HEK293 (cell line): ENCODE measurements at regions not wholly inside any gene's neighbourhood (a gene's known extent, or its start where the extent isn't known, plus 50 kb on each side); places are given as distances from the start of the nearest gene placed in this dataset.

Source experiments
- BCL11A ChIP-seq: fragments of 450-650 bp; formaldehyde crosslinking; IDR thresholded peaks from 2 replicates; pipeline ENCODE4 v1.5.1; 2016; ENCODE audit warnings: low read depth, missing biosample characterization, missing genetic modification characterization
- MYNN ChIP-seq: fragments of 450-650 bp; formaldehyde crosslinking; IDR thresholded peaks from 2 replicates; pipeline ENCODE4 v1.5.1; 2016; ENCODE audit warnings: missing biosample characterization, missing genetic modification characterization, borderline replicate concordance
- PATZ1 ChIP-seq: fragments of 450-650 bp; formaldehyde crosslinking; IDR thresholded peaks from 2 replicates; pipeline ENCODE4 v1.5.1; 2016; ENCODE audit warnings: missing biosample characterization, missing genetic modification characterization
- PRDM2 ChIP-seq: fragments of 450-650 bp; formaldehyde crosslinking; IDR thresholded peaks from 2 replicates; pipeline ENCODE4 v1.5.1; 2016; ENCODE audit warnings: missing biosample characterization, missing genetic modification characterization, borderline replicate concordance
- SCRT2 ChIP-seq: fragments of 450-650 bp; formaldehyde crosslinking; IDR thresholded peaks from 2 replicates; pipeline ENCODE4 v1.5.1; 2016; ENCODE audit warnings: missing biosample characterization, missing genetic modification characterization
- TRIM28 ChIP-seq: IDR thresholded peaks from 2 replicates; pipeline ENCODE4 v1.6.1; 2011; ENCODE audit warnings: low read length, control low read depth, borderline replicate concordance
- YY2 ChIP-seq: fragments of 450-650 bp; formaldehyde crosslinking; IDR thresholded peaks from 2 replicates; pipeline ENCODE4 v1.5.1; 2016; ENCODE audit warnings: missing biosample characterization, missing genetic modification characterization
- ZBTB1 ChIP-seq: fragments of 450-650 bp; formaldehyde crosslinking; IDR thresholded peaks from 2 replicates; pipeline ENCODE4 v1.5.1; 2016; ENCODE audit warnings: missing biosample characterization, missing genetic modification characterization
- ZBTB17 ChIP-seq: fragments of 450-650 bp; formaldehyde crosslinking; IDR thresholded peaks from 2 replicates; pipeline ENCODE4 v1.5.1; 2016; ENCODE audit warnings: missing biosample characterization, missing genetic modification characterization
- ZBTB44 ChIP-seq: fragments of 450-650 bp; IDR thresholded peaks from 2 replicates; pipeline ENCODE4 v1.5.1; 2018; ENCODE audit warnings: missing biosample characterization, mild to moderate bottlenecking, missing genetic modification characterization
- ZFHX2 ChIP-seq: fragments of 450-650 bp; formaldehyde crosslinking; conservative IDR thresholded peaks from 2 replicates; pipeline ENCODE4 v1.5.1; 2016; ENCODE audit warnings: missing biosample characterization, missing genetic modification characterization
- ZFP41 ChIP-seq: fragments of 450-650 bp; formaldehyde crosslinking; IDR thresholded peaks from 2 replicates; pipeline ENCODE4 v1.5.1; 2016; ENCODE audit warnings: missing biosample characterization, missing genetic modification characterization, borderline replicate concordance
- ZNF132 ChIP-seq: fragments of 450-650 bp; formaldehyde crosslinking; IDR thresholded peaks from 2 replicates; pipeline ENCODE4 v1.5.1; 2017; ENCODE audit warnings: missing biosample characterization, missing genetic modification characterization, borderline replicate concordance
- ZNF184 ChIP-seq: fragments of 450-650 bp; IDR thresholded peaks from 2 replicates; pipeline ENCODE4 v1.5.1; 2018; ENCODE audit warnings: missing biosample characterization, mild to moderate bottlenecking, missing genetic modification characterization
- ZNF221 ChIP-seq: fragments of 450-650 bp; formaldehyde crosslinking; IDR thresholded peaks from 2 replicates; pipeline ENCODE4 v1.5.1; 2017; ENCODE audit warnings: missing biosample characterization, missing genetic modification characterization, borderline replicate concordance
- ZNF223 ChIP-seq: fragments of 450-650 bp; formaldehyde crosslinking; IDR thresholded peaks from 2 replicates; pipeline ENCODE4 v1.5.1; 2016; ENCODE audit warnings: missing biosample characterization, missing genetic modification characterization
- ZNF23 ChIP-seq: fragments of 450-650 bp; formaldehyde crosslinking; IDR thresholded peaks from 2 replicates; pipeline ENCODE4 v1.5.1; 2016; ENCODE audit warnings: missing biosample characterization, missing genetic modification characterization, borderline replicate concordance
- ZNF239 ChIP-seq: fragments of 450-650 bp; formaldehyde crosslinking; IDR thresholded peaks from 2 replicates; pipeline ENCODE4 v1.5.1; 2016; ENCODE audit warnings: missing biosample characterization, missing genetic modification characterization
- ZNF324 ChIP-seq: fragments of 450-650 bp; formaldehyde crosslinking; IDR thresholded peaks from 2 replicates; pipeline ENCODE4 v1.5.1; 2016; ENCODE audit warnings: missing biosample characterization, missing genetic modification characterization
- ZNF362 ChIP-seq: fragments of 450-650 bp; formaldehyde crosslinking; IDR thresholded peaks from 2 replicates; pipeline ENCODE4 v1.5.1; 2016; ENCODE audit warnings: missing biosample characterization, missing genetic modification characterization
- ZNF48 ChIP-seq: fragments of 450-650 bp; formaldehyde crosslinking; IDR thresholded peaks from 2 replicates; pipeline ENCODE4 v1.5.1; 2016; ENCODE audit warnings: missing biosample characterization, missing genetic modification characterization
- ZNF510 ChIP-seq: fragments of 450-650 bp; formaldehyde crosslinking; IDR thresholded peaks from 2 replicates; pipeline ENCODE4 v1.5.1; 2018; ENCODE audit warnings: mild to moderate bottlenecking, missing genetic modification characterization, missing biosample characterization; ENCODE audit not compliant: insufficient replicate concordance
- ZNF548 ChIP-seq: fragments of 450-650 bp; formaldehyde crosslinking; IDR thresholded peaks from 2 replicates; pipeline ENCODE4 v1.5.1; 2016; ENCODE audit warnings: missing biosample characterization, missing genetic modification characterization
- ZNF677 ChIP-seq: fragments of 450-650 bp; IDR thresholded peaks from 2 replicates; pipeline ENCODE4 v1.5.0; 2018; ENCODE audit warnings: missing biosample characterization, mild to moderate bottlenecking, missing genetic modification characterization, moderate library complexity
- ZNF76 ChIP-seq: fragments of 450-650 bp; formaldehyde crosslinking; IDR thresholded peaks from 2 replicates; pipeline ENCODE4; 2016; ENCODE audit warnings: low read depth, missing biosample characterization, missing genetic modification characterization, borderline replicate concordance
- ZNF830 ChIP-seq: fragments of 450-650 bp; IDR thresholded peaks from 2 replicates; pipeline ENCODE4 v1.5.0; 2018; ENCODE audit warnings: missing biosample characterization, missing genetic modification characterization, low read depth, mild to moderate bottlenecking, moderate library complexity
- ZSCAN30 ChIP-seq: fragments of 450-650 bp; IDR thresholded peaks from 2 replicates; pipeline ENCODE4 v1.5.1; 2018; ENCODE audit warnings: missing biosample characterization, mild to moderate bottlenecking, missing genetic modification characterization, moderate library complexity
- ZSCAN5A ChIP-seq: fragments of 450-650 bp; formaldehyde crosslinking; IDR thresholded peaks from 2 replicates; pipeline ENCODE4 v1.5.1; 2016; ENCODE audit warnings: missing biosample characterization, missing genetic modification characterization

- TF ChIP-seq ZBTB44 (tag by site-specific recombination) = 0 out of 2 replicates have a peak, but pooled peaks have one; percentile 27
- TF ChIP-seq PATZ1 (tag by site-specific recombination) = peak; percentile 40
- no peak for TF ChIP-seq ZSCAN5A (tag by site-specific recombination)
- TF ChIP-seq ZSCAN30 = no peak
- TF ChIP-seq ZFHX2 (tag by site-specific recombination) = no peak
- TF ChIP-seq MYNN (tag by site-specific recombination) = no peak
- TF ChIP-seq YY2 (tag by site-specific recombination) = no peak
- no peak for TF ChIP-seq ZBTB1
- no peak for TF ChIP-seq ZNF830
- no peak for TF ChIP-seq ZNF48
- no peak for TF ChIP-seq ZNF510
- no peak for TF ChIP-seq ZFP41 (tag by site-specific recombination)
- 0 out of 2 replicates have a peak, but pooled peaks have one; percentile 40 for TF ChIP-seq ZNF184 (tag by site-specific recombination)
- no peak for TF ChIP-seq ZNF677 (tag by site-specific recombination)
- no peak for TF ChIP-seq ZNF362 (tag by site-specific recombination)
- no peak; the same call in 1 of the 2 replicates for TF ChIP-seq ZBTB17
- TF ChIP-seq ZNF548 (tag by site-specific recombination) = no peak
- TF ChIP-seq ZNF221 (tag by site-specific recombination) = no peak
- TF ChIP-seq ZNF23 (tag by site-specific recombination) = no peak
- no peak for TF ChIP-seq ZNF223 (tag by site-specific recombination)
- no peak for TF ChIP-seq ZNF132 (tag by site-specific recombination)
- peak; percentile 97 for TF ChIP-seq SCRT2 (tag by site-specific recombination)
- no peak for TF ChIP-seq ZNF239 (tag by site-specific recombination)
- TF ChIP-seq PRDM2 (tag by site-specific recombination) = no peak
- no peak for TF ChIP-seq ZNF324 (tag by site-specific recombination)
- no peak for TF ChIP-seq ZNF76 (tag by site-specific recombination)
- TF ChIP-seq BCL11A = peak; percentile 32; the same call in 1 of the 2 replicates
- 0 out of 2 replicates have a peak, but pooled peaks have one; percentile 14 for TF ChIP-seq TRIM28
Measured at GRCh38 chr5:159403906-159404681, 73.8 kb upstream of the IL12B start (continued).
